Tibial nerve (tissue), 4 donors: ENCODE measurements at regions not wholly inside any gene's neighbourhood (a gene's known extent, or its start where the extent isn't known, plus 50 kb on each side); places are given as distances from the start of the nearest gene placed in this dataset. TPM values are rescaled to one million over a fixed set of nuclear protein-coding genes. Genes with fewer than 3 reads are reported as not detected.

Experiments used
- DNase-seq, 2 donors: peaks; one replicate each; pipeline ENCODE4 v3.0.0-alpha.2; 2019; ENCODE audit warnings: low spot score in 2 of 2
- H3K27ac ChIP-seq, 4 donors: fragments of 200-600 bp; sonication (generic) in 3 of 4; one replicate each; pipeline ENCODE4 v1.5.1; 2017 to 2019; ENCODE audit warnings: mild to moderate bottlenecking in 1 of 4
- H3K27me3 ChIP-seq, 2 donors: fragments of 200-600 bp; sonication (generic) in 1 of 2; one replicate each; pipeline versions ENCODE4 v1.5.1 to v1.6.0; 2017 to 2019
- H3K36me3 ChIP-seq, 3 donors: fragments of 200-600 bp; sonication (generic); one replicate each; pipeline ENCODE4 v1.5.1; 2018 to 2019
- H3K4me1 ChIP-seq, 4 donors: fragments of 200-600 bp; sonication (generic) in 3 of 4; one replicate each; pipeline ENCODE4 v1.5.1; 2017 to 2019
- H3K4me3 ChIP-seq, 4 donors: fragments of 200-600 bp; sonication (generic) in 3 of 4; one replicate each; pipeline ENCODE4 v1.5.1; 2017 to 2019; ENCODE audit warnings: mild to moderate bottlenecking in 1 of 4, moderate library complexity in 1 of 4
- H3K9me3 ChIP-seq, 4 donors: fragments of 200-600 bp; sonication (generic) in 3 of 4; one replicate each; pipeline ENCODE4 v1.5.1; 2017 to 2019
- EP300 ChIP-seq, 2 donors: sonication (generic); formaldehyde crosslinking; IDR thresholded peaks; one replicate each; pipeline ENCODE4 v1.6.1; 2017; ENCODE audit warnings: antibody characterized with exemption in 2 of 2, mild to moderate bottlenecking in 1 of 2
- POLR2A ChIP-seq, 2 donors: fragments of 450-650 bp; IDR thresholded peaks; one replicate each; pipeline ENCODE4 v1.6.1; 2017; ENCODE audit warnings: antibody characterized with exemption in 2 of 2, mild to moderate bottlenecking in 2 of 2, moderate library complexity in 2 of 2
- WGBS, 2 donors: methylation state at CpG; one replicate each; pipeline ENCODE4 v1.1.5; 2018; 5-methylcytosine and 5-hydroxymethylcytosine counted together
- small RNA-seq: library from RNA; depleted of rRNA; stranded (forward); fragments of <200 nt; gene quantifications from one replicate; pipeline ENCODE3, GENCODE V24; 2016
- TF ChIP-seq, protein P1 (sequence below), 5 experiments: fragments of 200-600 bp in 3 of 5; fragments of 450-650 bp in 2 of 5; sonication (generic) in 3 of 5; IDR thresholded peaks; one replicate each; pipeline ENCODE4 v1.5.1; 2016 to 2019; ENCODE audit warnings: antibody characterized with exemption in 5 of 5, mild to moderate bottlenecking in 3 of 5, moderate library complexity in 2 of 5

DNA sequence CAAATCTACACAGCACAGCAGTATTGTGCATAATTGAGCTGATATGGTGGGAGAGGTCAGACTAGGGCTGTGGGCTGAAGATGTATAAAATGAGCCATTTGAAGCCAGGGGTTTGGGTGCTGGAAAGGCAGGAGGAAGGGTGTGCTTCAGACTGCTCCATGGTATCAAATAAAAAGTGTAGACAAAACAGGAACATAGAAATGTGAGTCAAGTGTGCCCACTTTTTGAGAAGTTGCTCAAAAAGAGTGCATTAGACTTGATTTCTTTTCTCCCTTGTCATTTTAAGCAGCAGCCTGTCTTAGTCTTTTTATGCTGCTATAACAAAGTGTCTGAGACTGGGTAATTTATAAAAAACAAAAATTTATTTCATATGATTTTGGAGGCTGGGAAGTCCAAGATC is 55.8 kb upstream of the ZFAND5 start:
- DNase-seq = no peak
- no peaks in the 10 kb centered on the region for H3K4me1 ChIP-seq
- H3K27ac ChIP-seq = no peak overlapping the region
- no peaks in the 10 kb centered on the region for H3K9me3 ChIP-seq
- no peak overlapping the region for H3K4me3 ChIP-seq
- H3K36me3 ChIP-seq = no peaks in the 10 kb centered on the region
- H3K27me3 ChIP-seq = no peaks in the 10 kb centered on the region
- TF ChIP-seq EP300 (IDR thresholded peaks at IDR 0.05) (no peak), POLR2A (IDR thresholded peaks at IDR 0.05) (no peak)
- TF ChIP-seq, protein P1, sequence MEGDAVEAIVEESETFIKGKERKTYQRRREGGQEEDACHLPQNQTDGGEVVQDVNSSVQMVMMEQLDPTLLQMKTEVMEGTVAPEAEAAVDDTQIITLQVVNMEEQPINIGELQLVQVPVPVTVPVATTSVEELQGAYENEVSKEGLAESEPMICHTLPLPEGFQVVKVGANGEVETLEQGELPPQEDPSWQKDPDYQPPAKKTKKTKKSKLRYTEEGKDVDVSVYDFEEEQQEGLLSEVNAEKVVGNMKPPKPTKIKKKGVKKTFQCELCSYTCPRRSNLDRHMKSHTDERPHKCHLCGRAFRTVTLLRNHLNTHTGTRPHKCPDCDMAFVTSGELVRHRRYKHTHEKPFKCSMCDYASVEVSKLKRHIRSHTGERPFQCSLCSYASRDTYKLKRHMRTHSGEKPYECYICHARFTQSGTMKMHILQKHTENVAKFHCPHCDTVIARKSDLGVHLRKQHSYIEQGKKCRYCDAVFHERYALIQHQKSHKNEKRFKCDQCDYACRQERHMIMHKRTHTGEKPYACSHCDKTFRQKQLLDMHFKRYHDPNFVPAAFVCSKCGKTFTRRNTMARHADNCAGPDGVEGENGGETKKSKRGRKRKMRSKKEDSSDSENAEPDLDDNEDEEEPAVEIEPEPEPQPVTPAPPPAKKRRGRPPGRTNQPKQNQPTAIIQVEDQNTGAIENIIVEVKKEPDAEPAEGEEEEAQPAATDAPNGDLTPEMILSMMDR (IDR thresholded peaks at IDR 0.05) = no peak

DNA sequence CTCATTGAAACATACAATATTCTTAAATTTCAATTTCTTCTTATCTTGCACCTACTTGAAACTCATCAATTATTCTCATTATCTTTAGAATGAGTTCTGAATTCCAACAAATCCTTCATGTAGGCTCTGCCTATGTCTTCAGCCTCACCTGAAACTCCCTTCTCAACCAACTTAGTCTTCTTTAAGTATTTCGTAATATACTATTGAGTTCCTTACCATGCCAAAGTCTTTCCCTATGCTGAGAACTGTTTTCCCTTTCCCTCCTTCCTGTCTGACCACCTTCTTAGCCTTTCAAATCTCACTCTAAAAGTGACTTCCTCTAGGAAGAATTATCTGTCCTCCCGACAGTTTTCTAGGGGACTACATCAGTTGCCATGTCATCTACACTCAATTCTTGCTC is 50.9 kb upstream of the ZFAND5 start:
- Histone ChIP-seq H3K27me3 (no peaks in the 10 kb centered on the region), H3K36me3 (no peaks in the 10 kb centered on the region), H3K4me3 (no peak overlapping the region), H3K4me1 (no peaks in the 10 kb centered on the region), H3K27ac (no peak overlapping the region), H3K9me3 (no peaks in the 10 kb centered on the region)
- DNase-seq = no peak
- TF ChIP-seq, protein P1 (IDR thresholded peaks at IDR 0.05) = no peak
- TF ChIP-seq POLR2A (IDR thresholded peaks at IDR 0.05) (no peak), EP300 (IDR thresholded peaks at IDR 0.05) (no peak)
- 87 to 90% methylated on average over 2 of the region's 2 CpGs for WGBS, 2 donors

DNA sequence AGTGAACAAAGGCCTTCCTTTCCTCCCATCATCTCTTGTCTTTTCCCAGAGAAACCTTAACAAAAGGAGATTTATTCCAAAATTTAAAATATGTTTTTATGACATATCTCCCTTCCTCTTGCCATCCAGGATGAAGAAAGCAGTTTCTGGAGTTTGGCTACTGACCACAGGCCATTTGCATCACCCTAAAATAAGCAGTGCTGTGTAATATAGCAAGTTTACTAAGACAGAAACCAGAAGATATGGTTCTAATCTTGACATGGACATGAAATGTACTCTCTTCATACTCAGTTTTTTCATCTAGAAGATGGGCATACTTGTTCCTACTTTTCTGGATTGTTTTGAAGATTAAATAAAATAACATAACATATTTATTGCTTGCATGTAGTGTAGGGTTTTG is 50.2 kb upstream of the ZFAND5 start:
- DNase-seq = no peak
- no peaks in the 10 kb centered on the region for H3K36me3 ChIP-seq
- no peaks in the 10 kb centered on the region for H3K4me1 ChIP-seq
- TF ChIP-seq, protein P1 (IDR thresholded peaks at IDR 0.05) = no peak
- no peak for TF ChIP-seq EP300 (IDR thresholded peaks at IDR 0.05)
- no peak for TF ChIP-seq POLR2A (IDR thresholded peaks at IDR 0.05)
- H3K4me3 ChIP-seq = no peak overlapping the region
- H3K27me3 ChIP-seq = no peaks in the 10 kb centered on the region
- H3K27ac ChIP-seq = no peak overlapping the region
- H3K9me3 ChIP-seq = no peaks in the 10 kb centered on the region

Small RNA genes lying in the stretch of these regions (small RNA-seq; reads per million reads assigned to genes)
- gene AL445646.1 = not detected
